ENCODE measurements at regions not wholly inside any gene's neighbourhood (a gene's known extent, or its start where the extent isn't known, plus 50 kb on each side); places are given as distances from the start of the nearest gene placed in this dataset.

DNA sequence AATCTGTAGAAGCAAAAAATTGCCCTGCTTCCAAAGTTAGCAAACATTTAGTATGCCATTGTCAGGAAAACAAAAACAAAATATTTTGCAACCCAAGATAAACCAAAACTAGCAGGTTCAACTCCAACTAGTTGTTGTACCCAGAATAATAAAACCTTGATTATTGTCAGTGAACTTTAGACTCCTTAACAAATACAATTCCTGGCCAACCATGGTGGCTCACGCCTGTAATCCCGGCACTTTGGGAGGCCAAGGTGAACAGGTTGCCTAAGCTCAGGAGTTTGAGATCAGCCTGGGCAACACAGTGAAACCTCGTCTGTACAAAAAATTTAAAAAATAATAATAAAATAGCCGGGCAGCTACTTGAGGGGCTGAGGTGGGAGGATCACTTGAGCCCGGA, 53.6 kb upstream of the EPCAM start:
- DNase-seq = no peak

DNA sequence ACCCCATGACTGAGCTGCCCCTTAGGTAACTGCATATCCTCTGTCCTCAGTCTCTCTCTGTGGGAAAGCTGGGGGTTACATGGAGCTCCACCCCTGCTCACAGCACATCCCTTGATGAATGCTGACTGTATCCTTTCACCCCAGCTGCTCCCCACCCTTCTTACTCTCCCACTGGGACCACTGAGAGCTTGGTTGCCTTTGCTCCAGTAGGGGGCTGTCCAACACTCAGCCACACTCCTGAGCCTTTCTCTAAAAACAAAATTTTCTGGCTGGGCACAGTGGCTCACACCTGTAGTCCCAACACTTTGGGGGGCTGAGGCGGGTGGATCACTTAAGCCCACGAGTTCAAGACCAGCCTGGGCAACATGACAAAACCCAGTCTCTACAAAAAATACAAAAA, 55.4 kb upstream of the EPCAM start:
- no peak for DNase-seq

DNA sequence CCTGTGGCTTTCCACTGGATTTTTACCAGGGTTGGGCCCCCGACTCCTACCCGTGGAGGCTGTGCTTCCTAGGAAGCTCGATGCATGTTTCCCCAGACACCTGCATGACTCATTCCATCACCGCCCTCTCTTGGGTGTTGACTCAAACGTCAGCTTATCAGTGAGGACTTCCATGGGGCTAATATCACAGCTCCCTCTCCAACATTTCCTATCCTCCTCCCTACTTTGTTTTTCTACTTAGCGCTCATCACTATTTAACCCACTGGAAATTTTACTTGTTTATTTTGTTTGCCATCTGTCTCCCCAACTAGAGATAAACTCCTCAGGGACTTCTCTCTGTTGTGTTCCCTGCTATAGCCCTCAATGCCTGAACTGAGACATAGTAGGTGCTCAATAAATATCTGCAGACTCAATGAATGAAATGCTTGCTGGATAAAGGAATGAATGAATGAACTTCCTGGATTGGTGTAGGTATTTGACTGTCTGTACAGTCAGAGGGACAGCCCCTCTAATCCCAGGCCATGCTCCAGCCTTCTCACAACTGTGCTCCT, 55.9 kb upstream of the EPCAM start:
- no peak for DNase-seq

DNA sequence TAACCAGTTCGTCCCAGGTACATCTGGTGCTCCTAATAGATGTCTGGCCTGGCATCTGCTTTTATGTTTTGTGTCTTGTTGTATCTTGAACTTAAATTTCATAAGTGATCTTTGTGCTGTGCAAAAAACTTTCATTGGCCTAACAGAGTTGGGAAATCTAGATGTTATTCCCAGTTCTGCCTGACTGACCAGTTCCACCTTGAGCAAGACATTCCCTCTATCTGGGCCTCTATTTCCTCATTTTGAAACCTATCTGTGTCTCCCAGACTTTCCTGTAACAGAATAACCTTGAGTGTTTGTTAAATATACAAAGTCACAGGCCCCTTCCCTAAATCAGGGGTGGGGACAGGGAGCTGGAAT, 56.6 kb upstream of the EPCAM start:
- DNase-seq = no peak

DNA sequence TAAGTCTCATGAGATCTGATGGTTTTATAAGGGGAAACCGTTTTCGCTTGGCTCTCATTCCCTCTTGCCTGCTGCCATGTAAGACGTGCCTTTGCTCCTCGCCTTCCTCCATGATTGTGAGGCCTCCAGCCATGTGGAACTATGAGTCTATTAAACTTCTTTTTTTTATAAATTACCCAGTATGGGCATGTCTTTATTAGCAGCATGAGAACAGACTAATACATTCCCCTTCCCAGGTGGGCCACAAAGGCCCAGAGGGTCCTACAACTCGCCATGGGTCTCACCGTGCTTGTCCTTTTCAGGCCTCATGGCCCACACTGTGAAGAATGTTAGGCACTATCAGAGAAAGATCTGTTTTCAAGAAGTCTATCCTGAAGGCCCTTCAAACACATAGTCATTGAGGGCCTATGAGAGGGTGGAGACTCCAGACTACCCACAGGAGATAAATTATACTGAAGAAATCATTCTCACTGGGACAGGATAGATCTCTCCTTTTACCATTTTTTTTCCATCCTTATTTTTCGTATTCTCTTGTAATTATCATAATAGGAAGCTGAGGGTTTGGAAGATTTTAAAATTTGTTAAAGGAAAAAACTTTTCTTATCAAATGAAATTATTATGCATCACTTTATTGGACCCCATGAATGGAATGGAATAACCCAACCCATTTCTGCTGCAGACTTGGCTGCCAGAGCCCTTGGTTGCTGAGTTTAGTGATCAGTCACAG, 57.2 kb upstream of the EPCAM start:
- no peak for DNase-seq

DNA sequence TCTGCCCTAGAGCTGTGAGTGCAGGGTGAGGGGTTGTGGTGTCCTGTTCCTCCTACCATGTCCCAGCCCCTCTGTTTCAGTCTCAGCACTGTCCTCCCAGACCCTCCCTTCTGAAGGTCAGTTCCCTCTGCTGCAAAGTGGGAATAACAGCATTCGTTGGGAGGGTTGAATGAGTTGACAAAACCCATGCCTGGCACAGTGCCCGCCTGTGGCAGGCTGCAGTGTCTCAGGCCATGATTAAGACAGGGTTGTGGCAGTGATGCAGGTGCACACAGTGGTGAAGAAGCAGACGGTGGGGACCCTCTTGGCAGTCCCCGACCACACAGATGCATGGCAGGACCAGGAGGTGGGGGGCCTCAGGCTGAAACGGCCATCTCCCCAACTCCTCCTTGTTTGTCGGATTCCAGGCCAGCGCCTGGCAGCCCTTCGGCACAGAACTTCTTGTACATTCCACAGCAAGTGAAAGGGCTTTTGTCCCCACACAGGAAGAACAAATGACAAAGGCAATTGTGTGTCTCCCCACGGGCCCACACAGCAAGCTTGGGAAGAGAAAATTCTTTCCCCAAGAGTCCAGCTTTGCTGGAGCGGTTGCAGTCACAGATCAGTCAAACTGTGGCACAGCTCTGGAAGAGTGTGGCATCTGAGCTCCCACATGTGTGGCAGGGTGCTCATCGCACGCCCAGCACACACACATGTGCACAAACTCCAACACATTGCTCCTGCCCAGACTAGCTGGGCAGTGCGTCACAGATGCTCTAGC, 58.1 kb upstream of the EPCAM start:
- no peak for DNase-seq

DNA sequence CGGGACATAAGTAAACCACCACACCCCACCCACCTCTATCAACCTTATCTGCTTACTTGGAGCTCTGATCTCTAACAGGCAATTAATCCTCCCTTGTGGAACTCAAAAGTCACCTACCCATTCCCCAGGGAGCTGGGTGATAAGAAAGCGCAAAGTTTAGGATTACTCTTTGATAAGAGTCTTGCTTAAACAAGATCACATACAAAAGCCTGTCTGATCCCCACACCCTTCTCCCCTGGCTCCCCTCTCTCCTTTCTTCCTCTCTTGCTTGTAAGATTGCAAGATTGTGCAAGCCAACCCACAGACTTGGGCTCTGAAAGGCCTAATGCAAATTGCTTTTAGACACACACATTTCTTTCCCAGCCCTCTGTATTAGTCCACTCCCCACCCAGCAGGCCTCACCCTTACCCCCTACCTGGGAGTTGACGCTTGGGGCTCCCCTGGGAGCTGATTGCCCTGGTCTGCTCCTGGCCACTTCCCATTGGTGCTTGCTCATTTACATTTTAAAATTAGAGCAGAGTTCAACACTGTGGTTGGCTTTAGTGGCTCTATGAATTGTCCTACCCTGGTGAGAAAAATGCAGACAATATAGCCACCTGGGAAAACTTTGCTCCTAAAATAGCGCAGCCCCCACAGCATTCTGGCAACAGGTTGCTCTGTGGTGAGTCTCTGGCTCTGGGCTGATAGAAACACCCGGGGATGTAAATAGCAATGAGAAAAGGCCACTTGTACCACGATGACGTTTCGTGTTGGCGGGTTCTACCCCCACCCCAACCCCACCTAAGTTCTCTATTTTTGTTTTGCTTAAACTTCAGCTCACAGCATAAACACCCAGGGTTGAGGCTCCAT, 58.9 kb upstream of the EPCAM start:
- no peak for DNase-seq

DNA sequence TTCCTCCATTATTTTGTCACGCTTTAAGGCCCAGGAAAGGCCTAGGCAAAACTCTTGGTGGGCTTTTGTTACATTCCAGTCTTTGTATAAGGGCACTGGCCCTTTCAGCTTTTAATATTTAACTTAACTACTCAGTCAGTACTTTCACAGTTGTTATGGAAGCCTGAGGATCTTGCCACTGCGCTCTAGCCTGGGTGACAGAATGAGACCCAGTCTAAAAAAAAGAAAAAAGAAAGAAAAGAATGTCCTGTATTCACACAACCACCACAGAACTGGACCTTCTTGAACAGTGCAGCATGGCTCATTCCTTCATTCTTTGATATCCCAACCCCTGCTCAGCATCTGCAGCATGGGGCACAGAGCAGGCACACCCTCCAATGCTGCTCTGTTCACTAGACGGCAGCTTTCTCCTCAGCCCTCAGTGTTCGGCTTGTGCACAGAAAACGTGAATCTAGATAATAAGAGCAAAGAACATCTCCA, 59.6 kb upstream of the EPCAM start:
- no peak for DNase-seq

DNA sequence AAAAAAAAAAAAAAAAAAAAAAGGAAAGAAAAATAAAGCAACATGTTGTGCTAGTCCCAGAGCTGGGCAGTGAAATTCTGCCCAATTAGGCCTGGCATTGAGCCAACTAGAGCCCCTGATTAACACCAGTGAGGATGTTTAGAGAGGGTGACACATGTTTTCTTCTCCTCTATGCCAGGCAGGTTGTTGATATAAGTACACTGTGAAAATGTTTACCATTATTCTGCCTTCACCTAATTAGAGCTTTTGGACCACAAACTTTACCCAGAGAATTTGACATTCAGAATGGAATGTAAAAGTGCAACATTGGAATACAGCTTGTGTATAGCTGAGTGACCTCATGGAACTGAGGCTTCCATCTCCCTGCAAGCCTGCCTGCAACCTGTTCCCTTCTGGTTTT, 62.0 kb upstream of the EPCAM start:
- no peak for DNase-seq

DNA sequence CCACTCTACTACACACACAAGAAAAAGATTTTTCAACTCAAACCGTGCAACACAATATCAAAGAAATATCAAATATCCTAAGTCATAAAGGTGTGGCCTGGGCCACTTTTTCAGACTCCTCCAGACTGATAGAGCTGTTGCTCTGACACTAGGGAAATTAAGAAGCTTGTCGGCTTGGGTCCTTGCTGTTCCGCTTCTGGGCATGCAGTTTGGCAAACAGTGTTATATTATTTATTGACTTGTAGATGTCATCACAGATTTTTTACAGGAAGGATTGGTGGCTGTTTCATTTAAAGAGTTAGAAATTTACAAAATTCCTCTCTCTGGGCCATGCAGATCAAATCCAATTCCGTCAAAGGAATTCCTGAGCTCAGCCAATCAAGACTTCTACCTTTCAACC, 64.5 kb upstream of the EPCAM start:
- DNase-seq = no peak

DNA sequence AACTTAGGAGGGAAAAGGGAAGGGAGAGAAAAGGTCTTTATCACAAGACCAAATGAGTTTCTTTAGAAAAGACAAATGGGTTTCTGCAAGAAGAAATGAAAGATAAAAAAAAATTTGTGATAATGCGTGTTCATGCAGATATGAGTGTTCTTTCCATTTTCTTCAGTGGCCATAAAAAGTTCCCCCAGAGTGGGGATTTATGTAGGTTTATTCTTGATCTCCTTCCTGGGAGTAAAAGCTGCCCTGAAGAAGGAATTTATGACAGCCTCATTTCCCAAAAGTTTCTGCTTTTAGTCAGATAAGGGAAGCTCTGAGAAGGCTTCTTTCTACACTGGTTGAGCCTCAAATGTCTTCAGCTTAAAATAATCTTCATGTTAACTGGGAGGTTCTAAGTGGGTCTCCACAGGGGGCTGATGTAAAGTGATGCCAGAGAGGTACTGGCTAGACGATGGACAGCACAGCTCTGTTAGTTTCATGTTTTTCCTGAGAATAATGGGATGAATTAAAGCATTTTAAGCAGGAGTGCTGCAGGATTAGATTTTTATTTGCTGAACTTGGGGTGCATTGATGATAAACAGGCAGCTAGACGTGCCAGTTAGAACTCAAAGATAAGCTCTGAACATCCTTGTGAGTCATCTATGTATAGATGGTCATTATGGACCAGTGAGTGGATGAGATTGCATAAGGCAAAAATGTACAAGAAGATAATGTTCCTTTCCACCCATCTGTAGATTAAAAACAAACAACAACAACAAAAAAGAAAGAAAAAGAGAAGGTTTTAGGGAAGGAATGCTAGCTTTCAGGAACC, 65.6 kb upstream of the EPCAM start:
- DNase-seq = no peak

DNA sequence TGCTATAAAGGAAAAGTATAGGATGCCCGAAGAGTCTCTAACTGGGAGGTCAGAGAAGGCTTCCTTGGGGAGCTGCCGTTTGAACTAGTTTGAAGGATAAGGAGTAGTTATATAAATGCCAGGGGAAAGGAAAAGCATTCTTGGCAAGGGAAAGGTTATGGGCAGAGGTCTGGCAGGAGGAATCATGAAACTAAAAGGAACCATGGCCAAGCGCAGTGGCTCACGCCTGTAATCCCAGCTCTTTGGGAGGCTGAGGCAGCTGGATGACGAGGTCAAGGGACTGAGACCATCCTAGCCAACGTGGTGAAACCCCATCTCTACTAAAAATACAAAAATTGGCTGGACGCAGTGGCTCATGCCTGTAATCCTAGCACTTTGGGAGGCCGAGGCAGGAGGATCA, 66.8 kb upstream of the EPCAM start:
- DNase-seq = no peak

DNA sequence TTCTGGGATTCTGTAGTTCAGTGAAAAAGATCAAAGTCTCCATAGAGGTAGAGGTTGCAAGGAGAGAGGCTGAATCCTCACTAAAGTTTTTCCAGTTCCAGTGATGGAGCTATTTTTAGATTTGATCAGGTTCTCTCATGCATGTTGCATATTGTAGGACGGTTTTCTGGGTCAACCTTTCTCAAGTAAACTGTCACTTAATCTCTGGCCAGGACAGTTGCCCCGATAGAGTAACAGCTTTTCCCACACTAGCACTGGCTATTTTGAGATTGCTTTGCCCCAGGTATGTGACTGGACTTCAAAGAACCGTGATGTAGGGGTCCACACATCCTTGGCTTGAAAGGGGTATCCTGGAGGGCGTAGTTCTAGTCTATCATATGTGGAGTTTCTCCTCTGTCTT, 67.4 kb upstream of the EPCAM start:
- no peak for DNase-seq

DNA sequence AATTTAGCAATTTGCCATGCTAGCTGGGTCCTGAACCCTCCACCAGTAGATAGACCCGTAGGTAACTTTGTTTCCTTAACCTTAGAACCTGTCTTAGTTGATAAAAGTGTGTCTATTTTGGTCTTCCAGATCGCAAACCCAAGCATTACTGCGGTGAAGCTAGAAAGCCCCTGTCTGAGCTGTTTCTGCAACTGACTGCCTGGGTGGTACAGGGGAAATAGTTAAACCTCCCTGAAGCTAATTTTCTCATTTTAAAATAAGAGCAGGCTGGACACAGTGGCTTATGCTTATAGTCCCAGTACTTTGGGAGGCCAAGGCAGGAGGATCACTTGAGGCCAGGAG, 67.9 kb upstream of the EPCAM start:
- no peak for DNase-seq

DNA sequence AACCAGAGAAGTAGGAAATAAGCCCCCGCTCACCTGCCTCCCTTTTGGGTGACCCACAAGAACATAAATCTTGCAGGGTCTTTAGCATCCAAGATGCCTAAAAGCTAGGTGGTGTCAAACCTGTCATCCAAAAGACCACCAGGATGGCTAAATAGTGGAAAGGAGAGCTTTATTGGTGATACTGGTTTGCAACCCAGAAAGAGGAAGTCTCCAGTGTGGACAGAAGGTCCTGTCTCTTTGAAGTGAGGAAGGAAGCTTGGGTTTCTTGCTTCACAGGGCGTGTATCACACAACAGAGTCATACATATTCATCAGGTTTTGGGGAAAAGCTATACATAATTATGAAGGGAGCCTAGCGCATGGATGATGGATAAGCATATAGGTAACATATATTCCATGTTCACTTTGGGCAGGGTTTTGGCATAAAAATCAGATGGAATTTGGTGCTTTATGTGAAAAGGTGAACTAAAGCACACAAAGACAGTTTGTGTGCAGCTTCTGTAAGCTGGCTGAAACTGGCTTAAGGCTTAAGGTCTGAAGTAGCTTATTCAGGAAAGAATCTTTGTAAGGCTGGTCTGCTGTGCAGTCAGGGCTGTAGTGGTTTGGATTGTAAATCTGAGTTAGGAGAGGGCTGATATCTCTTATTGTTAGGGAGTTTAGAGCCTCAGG, 68.4 kb upstream of the EPCAM start:
- DNase-seq = no peak

DNA sequence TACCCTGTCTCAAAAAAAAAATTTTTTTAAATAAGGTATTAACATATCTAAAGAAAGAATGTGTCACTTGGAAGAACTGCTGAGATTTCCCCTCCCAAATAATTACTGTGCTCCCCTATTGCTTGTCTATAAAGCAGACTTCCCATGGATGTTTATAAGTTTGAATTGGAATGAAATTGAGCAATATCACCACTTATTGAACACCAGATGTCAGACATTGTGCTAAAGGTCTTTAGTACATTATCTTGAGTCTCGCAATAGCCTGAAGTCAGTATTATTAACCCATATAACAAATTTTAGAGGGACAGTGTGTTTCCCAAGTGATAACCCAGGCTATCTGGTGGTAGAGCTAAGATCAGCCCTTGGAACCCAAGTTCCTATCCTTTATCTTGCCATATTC, 69.0 kb upstream of the EPCAM start:
- no peak for DNase-seq

DNA sequence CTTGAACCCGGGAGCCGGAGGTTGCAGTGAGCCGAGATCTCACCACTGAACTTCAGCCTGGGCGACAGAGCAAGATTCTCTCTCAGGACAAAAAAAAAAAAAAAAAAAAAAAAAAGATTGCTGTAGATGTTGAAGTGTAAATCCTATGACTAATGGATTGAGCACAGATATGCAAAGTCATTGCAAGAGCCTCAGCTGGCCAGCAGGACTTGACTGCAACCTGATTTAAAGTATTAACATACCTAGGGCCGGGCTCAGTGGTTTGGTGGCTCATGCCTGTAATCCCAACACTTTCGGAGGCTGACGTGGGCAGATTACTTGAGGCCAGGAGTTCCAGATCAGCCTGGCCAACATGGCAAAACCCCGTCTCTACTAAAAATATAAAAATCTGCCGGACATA, 69.6 kb upstream of the EPCAM start:
- DNase-seq = no peak

DNA sequence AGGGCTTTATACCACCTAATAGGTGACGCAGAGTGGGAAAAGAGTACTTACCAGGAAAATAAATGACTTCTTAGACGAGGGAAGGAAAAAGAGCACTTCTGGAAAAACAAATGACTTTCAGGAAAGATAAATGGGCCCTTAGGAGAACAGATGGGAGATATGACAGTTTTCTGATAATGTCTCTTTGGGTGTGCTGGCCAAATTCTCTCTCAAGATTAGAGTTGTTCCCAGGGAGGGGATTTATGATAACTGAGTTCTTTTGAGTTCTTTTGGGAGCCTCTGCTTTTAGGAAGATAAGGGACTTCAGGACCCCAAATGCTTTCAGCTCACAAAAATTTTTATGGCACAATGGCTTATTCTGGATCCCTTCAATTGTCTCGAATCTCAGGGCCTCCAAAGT, 70.3 kb upstream of the EPCAM start:
- no peak for DNase-seq

DNA sequence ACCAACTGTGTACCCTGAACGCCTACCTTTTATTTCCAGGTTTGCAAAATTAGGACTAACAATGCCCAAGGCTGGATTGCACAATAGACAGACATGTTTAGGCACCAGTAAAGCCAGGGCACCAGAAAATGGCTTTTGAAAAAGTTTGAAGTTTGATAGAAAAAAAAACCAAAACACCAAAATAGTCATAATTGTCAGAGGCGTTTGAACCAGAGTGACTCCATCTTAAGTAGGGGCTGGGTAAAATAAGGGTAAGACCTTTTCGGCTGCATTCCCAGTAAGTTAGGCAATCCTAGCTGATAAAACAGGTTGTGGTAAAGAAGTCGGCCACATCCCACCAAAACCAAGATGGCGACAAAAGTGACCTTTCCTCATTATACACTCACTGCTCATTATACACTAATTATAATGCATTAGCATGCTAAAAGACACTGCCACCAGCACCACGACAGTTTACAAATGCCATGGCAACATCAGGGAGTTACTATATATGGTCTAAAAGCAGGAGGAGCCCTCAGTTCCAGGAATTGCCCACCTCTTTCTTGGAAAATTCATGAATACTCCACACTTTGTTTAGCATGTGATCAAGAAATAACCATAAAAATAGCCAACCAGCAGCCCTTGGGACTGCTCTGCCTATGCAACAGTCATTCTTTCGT, 71.2 kb upstream of the EPCAM start:
- no peak for DNase-seq

DNA sequence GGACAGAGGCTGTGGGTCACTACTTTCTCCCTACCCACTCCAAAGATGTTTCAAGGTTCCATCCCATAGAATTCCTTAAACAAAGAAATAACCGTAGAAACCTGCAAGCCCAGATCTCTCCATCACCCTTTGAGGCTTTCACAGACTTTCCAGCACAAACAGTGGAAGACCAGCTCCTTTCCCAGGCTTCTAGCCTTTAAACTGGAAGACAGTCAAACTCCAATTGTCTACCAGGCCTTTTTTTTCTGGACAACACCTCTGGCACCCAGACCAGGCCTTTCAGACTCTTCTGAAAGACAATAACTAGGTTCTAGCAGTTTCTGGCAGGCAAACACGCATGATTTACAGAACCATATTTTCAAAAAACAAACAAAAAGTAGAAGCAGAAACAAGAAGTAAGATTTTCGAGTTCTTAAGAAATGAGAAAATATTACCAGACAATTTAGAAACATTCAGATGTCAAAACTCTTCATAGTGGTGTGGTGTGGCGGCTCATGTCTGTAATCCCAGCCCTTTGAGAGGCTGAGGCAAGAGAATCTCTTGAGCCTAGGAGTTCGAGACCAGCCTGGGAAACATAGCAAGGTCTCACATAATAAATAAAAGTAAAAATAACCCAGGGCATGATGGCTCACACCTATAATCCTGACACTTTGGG, 73.0 kb upstream of the EPCAM start:
- DNase-seq = no peak
